SW480 (cell line): ENCODE measurements at regions not wholly inside any gene's neighbourhood (a gene's known extent, or its start where the extent isn't known, plus 50 kb on each side); places are given as distances from the start of the nearest gene placed in this dataset.

Experiments used
- DNase-seq: peaks from one replicate; pipeline ENCODE4 v3.0.0-alpha.2; 2016; ENCODE audit warnings: low spot score

GRCh38 chr20:40393197-40394079 lies 295.6 kb downstream of the MAFB start:
- no peak for DNase-seq

GRCh38 chr20:40390654-40391053 lies 298.4 kb downstream of the MAFB start:
- DNase-seq: peak; percentile 18

- DNase-seq: no peak
Observed at GRCh38 chr20:40370800-40371199, 318.2 kb downstream of the MAFB start.

GRCh38 chr20:40368876-40369275 lies 320.2 kb downstream of the MAFB start:
- DNase-seq: no peak

GRCh38 chr20:40361916-40362315 lies 327.1 kb downstream of the MAFB start:
- DNase-seq: no peak

- no peak for DNase-seq
Observed at GRCh38 chr20:40359131-40359912, 329.7 kb downstream of the MAFB start.

GRCh38 chr20:40354880-40355279 lies 334.2 kb downstream of the MAFB start:
- DNase-seq: no peak

GRCh38 chr20:40343390-40343789 lies 345.6 kb downstream of the MAFB start:
- DNase-seq: no peak

GRCh38 chr20:40341561-40341960 lies 347.5 kb downstream of the MAFB start:
- DNase-seq: no peak

- DNase-seq: no peak
Observed at GRCh38 chr20:40339661-40340449, 349.2 kb downstream of the MAFB start.

- no peak for DNase-seq
Observed at GRCh38 chr20:40336533-40336932, 352.5 kb downstream of the MAFB start.

GRCh38 chr20:40335901-40336351 lies 353.1 kb downstream of the MAFB start:
- DNase-seq: no peak

GRCh38 chr20:40335437-40335836 lies 353.6 kb downstream of the MAFB start:
- no peak for DNase-seq

- DNase-seq: no peak
Observed at GRCh38 chr20:40333591-40333990, 355.4 kb downstream of the MAFB start.

- no peak for DNase-seq
Observed at GRCh38 chr20:40331807-40332560, 357.1 kb downstream of the MAFB start.

- DNase-seq: no peak
Observed at GRCh38 chr20:40331249-40331648, 357.8 kb downstream of the MAFB start.

GRCh38 chr20:40329321-40329720 lies 359.7 kb downstream of the MAFB start:
- DNase-seq: no peak

GRCh38 chr20:40326784-40327183 lies 362.3 kb downstream of the MAFB start:
- no peak for DNase-seq

GRCh38 chr20:40325006-40325568 lies 363.9 kb downstream of the MAFB start:
- DNase-seq: no peak

GRCh38 chr20:40323361-40323794 lies 365.7 kb downstream of the MAFB start:
- peak; percentile 18 for DNase-seq

GRCh38 chr20:40322941-40323340 lies 366.1 kb downstream of the MAFB start:
- DNase-seq: no peak
